ENCODE measurements at regions not wholly inside any gene's neighbourhood (a gene's known extent, or its start where the extent isn't known, plus 50 kb on each side); places are given as distances from the start of the nearest gene placed in this dataset.
"Not testable (repeated sequence)": the region's sequence is repeated elsewhere in the genome, so short reads cannot be mapped to it uniquely, and the experiment has no call there.

- no peak for TF ChIP-seq CTCF (IDR thresholded peaks at IDR 0.05)
- Mint-ChIP-seq H3K9me3 (no peaks in the 10 kb centered on the region), H3K36me3 (ENCODE audit: low read depth) (no peaks in the 10 kb centered on the region), H3K4me1 (peaks cover 53% of the 10 kb centered on the region), H3K27ac (peak overlapping the region; percentile 53), H3K27me3 (ENCODE audit: low read depth, poor library complexity) (peaks cover 4% of the 10 kb centered on the region), H3K4me3 (no peak overlapping the region)
- no peak for DNase-seq
Observed at GRCh38 chr1:235052067-235053008, 76.3 kb downstream of the TOMM20 start.

- Mint-ChIP-seq H3K9me3 (no peaks in the 10 kb centered on the region), H3K36me3 (ENCODE audit: low read depth) (no peaks in the 10 kb centered on the region), H3K27ac (peak overlapping the region; percentile 81), H3K27me3 (ENCODE audit: low read depth, poor library complexity) (peaks cover 4% of the 10 kb centered on the region), H3K4me3 (no peak overlapping the region), H3K4me1 (peaks cover 55% of the 10 kb centered on the region)
- no peak for DNase-seq
- no peak for TF ChIP-seq CTCF (IDR thresholded peaks at IDR 0.05)
Observed at GRCh38 chr1:235051521-235051920, 77.1 kb downstream of the TOMM20 start.

- H3K27ac Mint-ChIP-seq = peak overlapping the region; percentile 81
- no peaks in the 10 kb centered on the region for H3K9me3 Mint-ChIP-seq
- DNase-seq = no peak
- no peaks in the 10 kb centered on the region for H3K36me3 Mint-ChIP-seq (ENCODE audit: low read depth)
- H3K27me3 Mint-ChIP-seq (ENCODE audit: low read depth, poor library complexity) = peaks cover 4% of the 10 kb centered on the region
- H3K4me3 Mint-ChIP-seq = no peak overlapping the region
- no peak for TF ChIP-seq CTCF (IDR thresholded peaks at IDR 0.05)
- peaks cover 55% of the 10 kb centered on the region for H3K4me1 Mint-ChIP-seq
Observed at GRCh38 chr1:235050911-235051360, 77.7 kb downstream of the TOMM20 start.

GRCh38 chr1:235049716-235050378 is 78.8 kb downstream of the TOMM20 start:
- H3K27me3 Mint-ChIP-seq (ENCODE audit: low read depth, poor library complexity); H3K9me3 Mint-ChIP-seq; H3K4me3 Mint-ChIP-seq; DNase-seq; H3K36me3 Mint-ChIP-seq (ENCODE audit: low read depth): not testable (repeated sequence)
- Mint-ChIP-seq H3K27ac (peak overlapping the region; percentile 50), H3K4me1 (peaks cover 53% of the 10 kb centered on the region)

GRCh38 chr1:235049217-235049616 is 79.4 kb downstream of the TOMM20 start:
- Mint-ChIP-seq H3K9me3 (no peaks in the 10 kb centered on the region), H3K4me3 (no peak overlapping the region), H3K4me1 (peaks cover 47% of the 10 kb centered on the region), H3K27me3 (ENCODE audit: low read depth, poor library complexity) (no peaks in the 10 kb centered on the region), H3K36me3 (ENCODE audit: low read depth) (no peaks in the 10 kb centered on the region), H3K27ac (peak overlapping the region; percentile 57)
- DNase-seq = no peak
- TF ChIP-seq CTCF (IDR thresholded peaks at IDR 0.05) = no peak

GRCh38 chr1:235047331-235047871 is 81.2 kb downstream of the TOMM20 start:
- Mint-ChIP-seq H3K4me1 (peaks cover 40% of the 10 kb centered on the region), H3K4me3 (no peak overlapping the region), H3K9me3 (peaks cover 4% of the 10 kb centered on the region), H3K27ac (peak overlapping the region; percentile 94), H3K36me3 (ENCODE audit: low read depth) (no peaks in the 10 kb centered on the region), H3K27me3 (ENCODE audit: low read depth, poor library complexity) (no peaks in the 10 kb centered on the region)
- no peak for DNase-seq
- no peak for TF ChIP-seq CTCF (IDR thresholded peaks at IDR 0.05)

All from nephron progenitor cell (in vitro differentiated cells).